ENCODE measurements at regions not wholly inside any gene's neighbourhood (a gene's known extent, or its start where the extent isn't known, plus 50 kb on each side); places are given as distances from the start of the nearest gene placed in this dataset.

DNA sequence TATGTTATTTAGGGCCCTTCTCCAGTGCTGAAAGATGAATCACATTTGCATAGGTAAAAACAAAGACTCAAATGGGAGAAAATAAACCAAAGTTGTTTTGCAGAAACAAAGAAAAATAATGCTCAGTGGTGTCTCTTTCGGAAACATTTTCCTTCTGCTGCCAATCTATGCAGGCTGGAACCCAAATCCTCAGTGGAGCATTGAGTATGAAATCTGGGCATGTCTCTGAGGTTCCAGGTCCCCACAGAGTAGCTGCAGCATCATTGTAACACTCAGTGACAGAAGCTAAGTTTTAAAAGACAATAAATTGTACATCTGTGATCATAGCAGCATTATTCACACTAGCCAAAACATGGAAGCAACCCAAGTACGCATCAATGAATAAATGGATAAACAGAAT lies 303.6 kb downstream of the FBXW7 start:
- TF ChIP-seq, protein P1, sequence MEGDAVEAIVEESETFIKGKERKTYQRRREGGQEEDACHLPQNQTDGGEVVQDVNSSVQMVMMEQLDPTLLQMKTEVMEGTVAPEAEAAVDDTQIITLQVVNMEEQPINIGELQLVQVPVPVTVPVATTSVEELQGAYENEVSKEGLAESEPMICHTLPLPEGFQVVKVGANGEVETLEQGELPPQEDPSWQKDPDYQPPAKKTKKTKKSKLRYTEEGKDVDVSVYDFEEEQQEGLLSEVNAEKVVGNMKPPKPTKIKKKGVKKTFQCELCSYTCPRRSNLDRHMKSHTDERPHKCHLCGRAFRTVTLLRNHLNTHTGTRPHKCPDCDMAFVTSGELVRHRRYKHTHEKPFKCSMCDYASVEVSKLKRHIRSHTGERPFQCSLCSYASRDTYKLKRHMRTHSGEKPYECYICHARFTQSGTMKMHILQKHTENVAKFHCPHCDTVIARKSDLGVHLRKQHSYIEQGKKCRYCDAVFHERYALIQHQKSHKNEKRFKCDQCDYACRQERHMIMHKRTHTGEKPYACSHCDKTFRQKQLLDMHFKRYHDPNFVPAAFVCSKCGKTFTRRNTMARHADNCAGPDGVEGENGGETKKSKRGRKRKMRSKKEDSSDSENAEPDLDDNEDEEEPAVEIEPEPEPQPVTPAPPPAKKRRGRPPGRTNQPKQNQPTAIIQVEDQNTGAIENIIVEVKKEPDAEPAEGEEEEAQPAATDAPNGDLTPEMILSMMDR (IDR thresholded peaks at IDR 0.05), result no peak
- no peak for TF ChIP-seq POLR2A (IDR thresholded peaks at IDR 0.05)
- no peak for TF ChIP-seq POLR2AphosphoS5 (IDR thresholded peaks at IDR 0.05; ENCODE audit: insufficient read depth in 1 of 2, low read depth in 1 of 2)

All from vagina (tissue), 2 donors.